ENCODE measurements at regions not wholly inside any gene's neighbourhood (a gene's known extent, or its start where the extent isn't known, plus 50 kb on each side); places are given as distances from the start of the nearest gene placed in this dataset.

DNA sequence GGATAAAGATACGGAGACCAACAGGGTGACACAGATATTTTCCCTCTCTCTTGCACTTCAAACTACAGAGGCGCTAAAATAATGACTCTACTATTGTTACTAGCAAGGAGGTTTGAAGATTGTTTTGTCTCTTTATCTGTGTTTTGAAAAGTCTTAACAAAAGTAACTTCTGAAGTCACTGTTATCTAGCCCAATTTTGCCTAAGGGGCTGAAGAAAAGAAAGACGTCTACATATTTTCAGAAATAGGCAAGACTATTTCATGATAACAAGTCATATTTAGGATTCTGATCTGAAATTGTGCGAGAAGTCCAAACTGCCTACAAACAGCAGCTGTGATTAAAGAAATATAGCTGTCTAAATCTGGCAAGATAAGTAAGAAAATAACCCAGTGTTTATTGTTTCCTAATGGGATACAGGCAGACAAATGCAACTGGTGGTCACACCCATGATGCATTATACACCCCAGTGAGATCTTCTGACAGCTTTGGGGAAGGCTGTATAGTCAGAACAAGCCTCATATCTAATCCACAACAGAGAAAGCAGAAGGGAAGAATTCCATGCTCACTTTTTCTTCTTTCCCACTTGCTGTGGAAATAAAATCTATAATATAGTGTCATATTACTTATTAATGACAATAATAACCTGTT lies 226.9 kb upstream of the ARID2 start:
- no peak overlapping the region for H3K27ac ChIP-seq (ENCODE audit: low read depth, low read length, poor library complexity, severe bottlenecking)
- no peaks in the 10 kb centered on the region for H3K4me1 ChIP-seq (ENCODE audit: insufficient read depth, low read length, poor library complexity, severe bottlenecking)
- DNase-seq (ENCODE audit: low spot score) = no peak
- TF ChIP-seq EZH2 (IDR thresholded peaks at IDR 0.05; ENCODE audit: borderline replicate concordance, low read depth, low read length, poor library complexity, severe bottlenecking) = no peak
- no peaks in the 10 kb centered on the region for H3K36me3 ChIP-seq (ENCODE audit: insufficient read depth, low read length, poor library complexity, severe bottlenecking)
- H3K4me3 ChIP-seq (ENCODE audit: low read depth, low read length, poor library complexity, severe bottlenecking) = no peak overlapping the region
- H3K27me3 ChIP-seq (replicated peaks; ENCODE audit: insufficient read depth, low read depth, low read length, poor library complexity) = no peaks in the 10 kb centered on the region
- no TSS peak for BruUV-seq (replicated peaks)
- intact Hi-C loops (cut with micrococcal nuclease; ENCODE audit: unreplicated experiment) = no loop called here
- CTCF ChIA-PET = no interaction called here
- POLR2A ChIA-PET (ENCODE audit: low non-redundant PET) = no interaction called here
- no peaks in the 10 kb centered on the region for H3K9me3 ChIP-seq (ENCODE audit: low read depth, low read length, poor library complexity, severe bottlenecking)

DNA sequence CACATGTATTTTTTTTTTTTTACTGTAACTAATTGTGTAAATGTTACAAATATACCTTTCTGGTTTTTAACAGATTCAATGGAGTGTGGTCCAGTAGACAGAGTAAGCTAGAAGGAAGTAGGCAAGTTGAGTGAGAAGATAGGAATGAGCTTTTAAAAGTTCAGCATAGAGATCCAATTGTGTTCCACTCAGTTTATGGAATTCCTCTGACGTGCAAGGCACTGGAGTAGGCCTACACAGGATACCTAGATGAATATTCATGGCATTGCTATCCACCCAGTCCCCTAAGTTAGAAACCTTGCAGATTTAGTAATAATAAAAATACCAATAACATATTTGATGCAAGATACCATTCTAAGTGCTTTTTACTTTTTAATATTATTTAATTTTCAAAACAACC lies 225.6 kb upstream of the ARID2 start:
- intact Hi-C loops (cut with micrococcal nuclease; ENCODE audit: unreplicated experiment) = no loop called here
- BruUV-seq (replicated peaks) = no TSS peak
- H3K36me3 ChIP-seq (ENCODE audit: insufficient read depth, low read length, poor library complexity, severe bottlenecking) = no peaks in the 10 kb centered on the region
- H3K4me3 ChIP-seq (ENCODE audit: low read depth, low read length, poor library complexity, severe bottlenecking) = no peak overlapping the region
- H3K27me3 ChIP-seq (replicated peaks; ENCODE audit: insufficient read depth, low read depth, low read length, poor library complexity) = no peaks in the 10 kb centered on the region
- CTCF ChIA-PET = no interaction called here
- no peak overlapping the region for H3K27ac ChIP-seq (ENCODE audit: low read depth, low read length, poor library complexity, severe bottlenecking)
- TF ChIP-seq, protein P1, sequence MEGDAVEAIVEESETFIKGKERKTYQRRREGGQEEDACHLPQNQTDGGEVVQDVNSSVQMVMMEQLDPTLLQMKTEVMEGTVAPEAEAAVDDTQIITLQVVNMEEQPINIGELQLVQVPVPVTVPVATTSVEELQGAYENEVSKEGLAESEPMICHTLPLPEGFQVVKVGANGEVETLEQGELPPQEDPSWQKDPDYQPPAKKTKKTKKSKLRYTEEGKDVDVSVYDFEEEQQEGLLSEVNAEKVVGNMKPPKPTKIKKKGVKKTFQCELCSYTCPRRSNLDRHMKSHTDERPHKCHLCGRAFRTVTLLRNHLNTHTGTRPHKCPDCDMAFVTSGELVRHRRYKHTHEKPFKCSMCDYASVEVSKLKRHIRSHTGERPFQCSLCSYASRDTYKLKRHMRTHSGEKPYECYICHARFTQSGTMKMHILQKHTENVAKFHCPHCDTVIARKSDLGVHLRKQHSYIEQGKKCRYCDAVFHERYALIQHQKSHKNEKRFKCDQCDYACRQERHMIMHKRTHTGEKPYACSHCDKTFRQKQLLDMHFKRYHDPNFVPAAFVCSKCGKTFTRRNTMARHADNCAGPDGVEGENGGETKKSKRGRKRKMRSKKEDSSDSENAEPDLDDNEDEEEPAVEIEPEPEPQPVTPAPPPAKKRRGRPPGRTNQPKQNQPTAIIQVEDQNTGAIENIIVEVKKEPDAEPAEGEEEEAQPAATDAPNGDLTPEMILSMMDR (conservative IDR thresholded peaks at IDR 0.05; ENCODE audit: low read depth, low read length) = no peak
- TF ChIP-seq EZH2 (IDR thresholded peaks at IDR 0.05; ENCODE audit: borderline replicate concordance, low read depth, low read length, poor library complexity, severe bottlenecking) = no peak
- no peaks in the 10 kb centered on the region for H3K9me3 ChIP-seq (ENCODE audit: low read depth, low read length, poor library complexity, severe bottlenecking)
- DNase-seq (ENCODE audit: low spot score) = no peak
- POLR2A ChIA-PET (ENCODE audit: low non-redundant PET) = no interaction called here
- H3K4me1 ChIP-seq (ENCODE audit: insufficient read depth, low read length, poor library complexity, severe bottlenecking) = no peaks in the 10 kb centered on the region

DNA sequence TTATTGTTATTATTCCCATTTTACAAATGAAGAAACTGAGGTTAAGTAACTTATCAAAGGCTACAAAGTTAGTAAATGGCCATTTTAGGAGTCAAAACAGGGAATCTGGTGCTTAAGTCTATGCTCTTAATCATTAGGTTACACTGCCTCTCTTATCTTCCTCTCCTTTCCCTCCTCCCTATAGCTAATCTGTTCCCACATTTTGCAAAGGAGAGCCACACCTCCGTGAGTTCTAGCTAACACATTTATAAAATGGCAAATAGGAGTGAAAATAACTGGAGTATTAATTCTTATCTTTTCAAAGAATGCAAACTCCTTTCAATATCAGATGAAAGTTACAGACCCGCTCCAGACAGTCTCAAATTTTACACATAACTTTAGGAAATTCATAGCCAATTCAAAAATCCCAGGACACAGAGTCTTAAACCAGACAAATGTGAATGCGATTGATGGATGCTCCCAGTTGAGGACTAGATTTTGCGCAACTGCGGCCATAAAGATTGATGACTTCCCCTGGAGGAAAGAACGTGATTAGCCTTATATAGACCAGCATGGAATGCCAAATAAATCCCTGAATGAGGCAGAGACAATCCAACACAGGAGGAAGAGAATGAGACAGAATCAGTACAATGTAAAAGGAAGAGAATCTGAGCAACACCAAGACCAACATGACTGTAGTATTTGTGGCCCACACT lies 225.0 kb upstream of the ARID2 start:
- H3K27ac ChIP-seq (ENCODE audit: low read depth, low read length, poor library complexity, severe bottlenecking) = no peak overlapping the region
- no peaks in the 10 kb centered on the region for H3K36me3 ChIP-seq (ENCODE audit: insufficient read depth, low read length, poor library complexity, severe bottlenecking)
- H3K27me3 ChIP-seq (replicated peaks; ENCODE audit: insufficient read depth, low read depth, low read length, poor library complexity) = no peaks in the 10 kb centered on the region
- H3K4me3 ChIP-seq (ENCODE audit: low read depth, low read length, poor library complexity, severe bottlenecking) = no peak overlapping the region
- ChIA-PET CTCF (no interaction called here), POLR2A (ENCODE audit: low non-redundant PET) (no interaction called here)
- intact Hi-C loops (cut with micrococcal nuclease; ENCODE audit: unreplicated experiment) = no loop called here
- BruUV-seq (replicated peaks) = no TSS peak
- TF ChIP-seq EZH2 (IDR thresholded peaks at IDR 0.05; ENCODE audit: borderline replicate concordance, low read depth, low read length, poor library complexity, severe bottlenecking) = no peak
- TF ChIP-seq, protein P1 (conservative IDR thresholded peaks at IDR 0.05; ENCODE audit: low read depth, low read length) = no peak
- H3K9me3 ChIP-seq (ENCODE audit: low read depth, low read length, poor library complexity, severe bottlenecking) = no peaks in the 10 kb centered on the region
- H3K4me1 ChIP-seq (ENCODE audit: insufficient read depth, low read length, poor library complexity, severe bottlenecking) = no peaks in the 10 kb centered on the region
- no peak for DNase-seq (ENCODE audit: low spot score)

DNA sequence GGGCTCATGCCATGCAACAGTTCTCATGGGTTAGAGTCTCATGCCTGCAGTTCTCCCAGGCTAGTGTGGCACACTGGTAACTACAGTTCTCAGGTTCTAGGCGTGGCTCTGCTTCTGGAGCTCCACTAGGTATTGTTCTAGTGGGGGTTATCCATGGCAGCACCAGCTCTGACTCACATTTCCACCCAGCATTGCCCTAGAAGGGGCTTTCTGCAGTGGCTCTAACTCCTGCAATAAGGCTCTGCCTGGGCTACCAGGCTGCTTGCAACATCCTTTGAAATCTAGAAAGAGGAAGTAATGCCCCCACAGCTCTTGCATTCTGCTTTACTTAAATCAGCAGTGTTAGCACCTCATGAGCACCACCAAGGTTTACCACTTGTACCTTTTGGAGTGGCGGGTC lies 220.3 kb upstream of the ARID2 start:
- Histone ChIP-seq H3K36me3 (ENCODE audit: insufficient read depth, low read length, poor library complexity, severe bottlenecking) (no peaks in the 10 kb centered on the region), H3K4me3 (ENCODE audit: low read depth, low read length, poor library complexity, severe bottlenecking) (no peak overlapping the region), H3K4me1 (ENCODE audit: insufficient read depth, low read length, poor library complexity, severe bottlenecking) (no peaks in the 10 kb centered on the region), H3K27me3 (replicated peaks; ENCODE audit: insufficient read depth, low read depth, low read length, poor library complexity) (no peaks in the 10 kb centered on the region), H3K27ac (ENCODE audit: low read depth, low read length, poor library complexity, severe bottlenecking) (no peak overlapping the region), H3K9me3 (ENCODE audit: low read depth, low read length, poor library complexity, severe bottlenecking) (no peaks in the 10 kb centered on the region)
- ChIA-PET POLR2A (ENCODE audit: low non-redundant PET) (no interaction called here), CTCF (no interaction called here)
- no peak for DNase-seq (ENCODE audit: low spot score)
- TF ChIP-seq, protein P1 (conservative IDR thresholded peaks at IDR 0.05; ENCODE audit: low read depth, low read length) = no peak
- no peak for TF ChIP-seq EZH2 (IDR thresholded peaks at IDR 0.05; ENCODE audit: borderline replicate concordance, low read depth, low read length, poor library complexity, severe bottlenecking)
- BruUV-seq (replicated peaks) = no TSS peak
- intact Hi-C loops (cut with micrococcal nuclease; ENCODE audit: unreplicated experiment) = no loop called here

Data from A673 (cell line).